HepG2 (cell line): ENCODE measurements at regions not wholly inside any gene's neighbourhood (a gene's known extent, or its start where the extent isn't known, plus 50 kb on each side); places are given as distances from the start of the nearest gene placed in this dataset.

ENCODE experiments used
- ATAC-seq: fragments of 200-7000 bp; cut with Tn5 transposase; 3 replicates; pipeline ENCODE4 v1.9.1; 2020; ENCODE audit warnings: mild to moderate bottlenecking, moderate library complexity
- BruUV-seq: library from RNA; stranded (reverse); fragments of 400-500 nt; replicated peaks from 2 replicates; lab custom pipeline; 2021; lab: Mats Ljungman, UMichigan
- CTCF ChIA-PET: fragments of 300-600 bp; formaldehyde crosslinking; extraction: SDS; loops from one replicate; lab custom pipeline; 2021; ENCODE audit warnings: low total read pairs, inconsistent platforms, low intra/inter-chr PET ratio; lab: Yijun Ruan, JAX
- POLR2A ChIA-PET: fragments of 350-600 bp; sonication (Branson Sonifier 250); formaldehyde crosslinking; loops from one replicate; lab custom pipeline; 2020; ENCODE audit warnings: antibody characterized with exemption, inconsistent platforms; lab: Yijun Ruan, JAX
- DNase-seq: peaks from one replicate; pipeline ENCODE4 v3.0.0-alpha.2; 2015; ENCODE audit warnings: low spot score
- FAIRE-seq: peaks from 3 replicates; lab custom pipeline; 2011; peaks lifted over from hg19 to GRCh38; lab: Jason Lieb, UNC
- H2AFZ ChIP-seq: one replicate; pipeline ENCODE4 v1.6.1; 2011; ENCODE audit warnings: low read length, inconsistent platforms
- H3K27ac ChIP-seq: fragments of 300-600 bp; 3 replicates; pipeline ENCODE4 v1.8.0; 2011; ENCODE audit warnings: mixed run types, mild to moderate bottlenecking, mixed read lengths, low read length, inconsistent platforms; ENCODE audit not compliant: insufficient read depth; ENCODE audit errors: extremely low read length
- H3K27me3 ChIP-seq, 2 experiments: fragments of 200-600 bp in 1 of 2; 2 replicates in 1 of 2; 3 replicates in 1 of 2; pipeline versions ENCODE4 v1.6.0 to v1.8.0; 2011; ENCODE audit warnings: low read length in 2 of 2, mild to moderate bottlenecking in 2 of 2, moderate library complexity in 2 of 2, inconsistent platforms in 1 of 2; ENCODE audit not compliant: insufficient read depth in 2 of 2, control insufficient read depth in 1 of 2
- H3K36me3 ChIP-seq, 2 experiments: fragments of 200-600 bp in 1 of 2; replicated peaks in 1 of 2; 2 replicates in 1 of 2; 3 replicates in 1 of 2; pipeline versions ENCODE4 v1.5.1 to v1.8.0; 2011; ENCODE audit warnings: low read length in 2 of 2, inconsistent platforms in 1 of 2; ENCODE audit not compliant: insufficient read depth in 2 of 2, control insufficient read depth in 1 of 2
- H3K4me1 ChIP-seq: 2 replicates; pipeline ENCODE4 v1.5.1; 2012; ENCODE audit warnings: low read length, inconsistent platforms; ENCODE audit not compliant: insufficient read depth
- H3K4me2 ChIP-seq: 2 replicates; pipeline ENCODE4 v1.6.0; 2011; ENCODE audit warnings: low read depth, low read length, inconsistent platforms
- H3K4me3 ChIP-seq, 3 experiments: fragments of 200-600 bp in 1 of 3; sonication (generic), shearing (Covaris generic) in 1 of 3; replicated peaks in 1 of 3; 2 replicates each; pipeline ENCODE4 v1.5.1; 2011 to 2016; ENCODE audit warnings: low read length in 3 of 3, inconsistent platforms in 2 of 3, low read depth in 2 of 3, mild to moderate bottlenecking in 2 of 3, control low read depth in 1 of 3, mixed read lengths in 1 of 3; ENCODE audit not compliant: insufficient read depth in 1 of 3
- H3K79me2 ChIP-seq: one replicate; pipeline ENCODE4 v1.6.1; 2011; ENCODE audit warnings: low read length, inconsistent platforms; ENCODE audit not compliant: insufficient read depth
- H3K9ac ChIP-seq: 2 replicates; pipeline ENCODE4 v1.6.0; 2011; ENCODE audit warnings: mild to moderate bottlenecking, low read depth, low read length, inconsistent platforms; ENCODE audit not compliant: insufficient read depth
- H3K9me3 ChIP-seq: 2 replicates; pipeline ENCODE4 v1.5.1; 2012; ENCODE audit warnings: mild to moderate bottlenecking, low read length
- H4K20me1 ChIP-seq: 2 replicates; pipeline ENCODE4 v1.6.0; 2011; ENCODE audit warnings: inconsistent platforms, mild to moderate bottlenecking, low read length, moderate library complexity; ENCODE audit not compliant: insufficient read depth
- CHCHD3 ChIP-seq: sonication (generic); formaldehyde crosslinking; IDR thresholded peaks from 2 replicates; pipeline ENCODE4 v1.8.0; 2022; ENCODE audit warnings: mild to moderate bottlenecking, missing genetic modification reagents, moderate library complexity
- HHEX ChIP-seq: IDR thresholded peaks from 2 replicates; pipeline ENCODE4 v1.6.1; 2016; ENCODE audit warnings: control low read depth
- IKZF4 ChIP-seq: sonication (generic); formaldehyde crosslinking; IDR thresholded peaks from 2 replicates; pipeline ENCODE4 v1.5.1; 2020; ENCODE audit warnings: borderline replicate concordance, mild to moderate bottlenecking, low read depth, missing genetic modification reagents; ENCODE audit errors: not compliant biosample characterization
- MIER2 ChIP-seq: IDR thresholded peaks from 2 replicates; pipeline ENCODE4 v1.6.1; 2016; ENCODE audit warnings: missing biosample characterization, missing genetic modification reagents
- MTF2 ChIP-seq: sonication (generic); formaldehyde crosslinking; IDR thresholded peaks from 2 replicates; pipeline ENCODE4 v1.5.0; 2020; ENCODE audit warnings: missing genetic modification reagents, borderline replicate concordance
- ZFYVE20 ChIP-seq: sonication (generic); formaldehyde crosslinking; IDR thresholded peaks from 2 replicates; pipeline ENCODE4 v1.8.0; 2023; ENCODE audit warnings: low read depth, mild to moderate bottlenecking, moderate library complexity, missing genetic modification reagents, borderline replicate concordance
- WGBS: methylation state at CpG from one replicate; pipeline ENCODE4 v1.1.6; 2017; ENCODE audit warnings: low lambda C conversion rate; 5-methylcytosine and 5-hydroxymethylcytosine counted together
- in situ Hi-C: cut with HindIII; loops from 2 replicates; pipeline ENCODE4 v1.10.0; 2017; ENCODE audit warnings: low pct_unique_long_range_greater_than_20kb; ENCODE audit not compliant: extremely low pct_ligation_motif_present
- intact Hi-C: fragments of 100-400 bp; cut with micrococcal nuclease; formaldehyde crosslinking; loops from one replicate; pipeline ENCODE4 v1.10.0; 2022; ENCODE audit not compliant: unreplicated experiment
- TF ChIP-seq, protein P1 (sequence below): sonication (generic); formaldehyde crosslinking; IDR thresholded peaks from 2 replicates; pipeline ENCODE4 v1.4.0; 2020; ENCODE audit warnings: missing genetic modification reagents, borderline replicate concordance
- TF ChIP-seq, protein P2 (sequence below): IDR thresholded peaks from 2 replicates; pipeline ENCODE4 v1.6.1; 2016; ENCODE audit warnings: low read depth
- TF ChIP-seq, protein P3 (sequence below): IDR thresholded peaks from 2 replicates; pipeline ENCODE4 v1.6.1; 2016
- TF ChIP-seq, protein P4 (sequence below): IDR thresholded peaks from 2 replicates; pipeline ENCODE4 v1.6.1; 2016; ENCODE audit warnings: missing genetic modification reagents, missing compliant biosample characterization
- TF ChIP-seq, protein P5 (sequence below): sonication (generic); formaldehyde crosslinking; IDR thresholded peaks from 2 replicates; pipeline ENCODE4 v1.4.0; 2020; ENCODE audit warnings: mild to moderate bottlenecking, missing genetic modification reagents
- TF ChIP-seq, protein P6 (sequence below): sonication (generic); formaldehyde crosslinking; IDR thresholded peaks from 2 replicates; pipeline ENCODE4 v1.5.0; 2020; ENCODE audit warnings: missing genetic modification reagents
- TF ChIP-seq, protein P7 (sequence below): sonication (generic); formaldehyde crosslinking; IDR thresholded peaks from 2 replicates; pipeline ENCODE4 v1.5.1; 2020; ENCODE audit warnings: mild to moderate bottlenecking, missing genetic modification reagents, borderline replicate concordance

DNA sequence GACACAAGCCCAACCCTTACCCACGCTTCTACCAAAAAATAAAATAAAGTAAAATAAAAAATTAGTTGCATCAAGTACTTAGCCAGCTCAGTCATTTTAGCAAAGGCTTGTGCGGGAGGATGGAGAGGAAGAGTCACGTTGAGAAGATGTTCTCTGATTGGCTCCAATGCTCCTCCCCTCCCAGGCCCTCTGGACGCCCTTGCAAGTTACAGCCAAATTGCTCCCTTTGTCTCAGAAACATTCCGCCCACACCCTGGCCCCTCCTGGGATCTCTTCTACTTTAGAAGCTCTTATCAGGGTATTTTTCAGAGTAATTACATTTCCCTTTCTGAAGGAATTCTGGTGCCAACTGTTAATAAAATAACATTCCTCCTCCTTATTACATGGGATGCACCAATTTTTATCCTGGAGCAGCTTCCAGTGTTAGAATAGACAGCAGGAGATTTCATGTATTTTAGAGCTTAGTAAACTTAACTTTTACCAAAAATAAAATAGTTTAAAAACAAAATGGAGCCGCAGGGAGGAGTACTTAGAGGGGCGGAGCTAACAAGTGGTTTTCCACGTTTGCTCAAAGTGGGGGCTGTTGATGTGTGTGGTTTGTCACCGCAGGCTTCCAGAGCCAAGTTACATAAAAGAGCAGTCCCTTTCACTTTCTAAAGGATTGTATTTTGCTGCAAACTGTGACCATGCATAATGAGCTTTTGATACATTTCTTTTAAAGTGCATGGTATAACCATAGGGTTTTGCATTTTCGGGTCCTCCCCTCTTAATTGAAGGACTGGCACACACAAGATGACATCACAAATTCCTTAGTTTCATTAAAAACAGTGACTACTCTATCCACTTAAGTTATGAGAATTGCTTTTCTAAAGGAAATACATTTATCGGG, 71.7 kb upstream of the RAP1B start (continued):
- TF ChIP-seq, protein P1, sequence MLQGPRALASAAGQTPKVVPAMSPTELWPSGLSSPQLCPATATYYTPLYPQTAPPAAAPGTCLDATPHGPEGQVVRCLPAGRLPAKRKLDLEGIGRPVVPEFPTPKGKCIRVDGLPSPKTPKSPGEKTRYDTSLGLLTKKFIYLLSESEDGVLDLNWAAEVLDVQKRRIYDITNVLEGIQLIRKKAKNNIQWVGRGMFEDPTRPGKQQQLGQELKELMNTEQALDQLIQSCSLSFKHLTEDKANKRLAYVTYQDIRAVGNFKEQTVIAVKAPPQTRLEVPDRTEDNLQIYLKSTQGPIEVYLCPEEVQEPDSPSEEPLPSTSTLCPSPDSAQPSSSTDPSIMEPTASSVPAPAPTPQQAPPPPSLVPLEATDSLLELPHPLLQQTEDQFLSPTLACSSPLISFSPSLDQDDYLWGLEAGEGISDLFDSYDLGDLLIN (CRISPR knock-in tag), result no peak
- TF ChIP-seq, protein P2, sequence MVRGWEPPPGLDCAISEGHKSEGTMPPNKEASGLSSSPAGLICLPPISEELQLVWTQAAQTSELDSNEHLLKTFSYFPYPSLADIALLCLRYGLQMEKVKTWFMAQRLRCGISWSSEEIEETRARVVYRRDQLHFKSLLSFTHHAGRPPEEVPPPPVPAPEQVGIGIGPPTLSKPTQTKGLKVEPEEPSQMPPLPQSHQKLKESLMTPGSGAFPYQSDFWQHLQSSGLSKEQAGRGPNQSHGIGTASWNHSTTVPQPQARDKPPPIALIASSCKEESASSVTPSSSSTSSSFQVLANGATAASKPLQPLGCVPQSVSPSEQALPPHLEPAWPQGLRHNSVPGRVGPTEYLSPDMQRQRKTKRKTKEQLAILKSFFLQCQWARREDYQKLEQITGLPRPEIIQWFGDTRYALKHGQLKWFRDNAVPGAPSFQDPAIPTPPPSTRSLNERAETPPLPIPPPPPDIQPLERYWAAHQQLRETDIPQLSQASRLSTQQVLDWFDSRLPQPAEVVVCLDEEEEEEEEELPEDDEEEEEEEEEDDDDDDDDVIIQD (CRISPR knock-in tag), result no peak
- TF ChIP-seq ZFYVE20 (CRISPR knock-in tag) (no peak), MIER2 (CRISPR knock-in tag) (no peak)
- TF ChIP-seq, protein P3, sequence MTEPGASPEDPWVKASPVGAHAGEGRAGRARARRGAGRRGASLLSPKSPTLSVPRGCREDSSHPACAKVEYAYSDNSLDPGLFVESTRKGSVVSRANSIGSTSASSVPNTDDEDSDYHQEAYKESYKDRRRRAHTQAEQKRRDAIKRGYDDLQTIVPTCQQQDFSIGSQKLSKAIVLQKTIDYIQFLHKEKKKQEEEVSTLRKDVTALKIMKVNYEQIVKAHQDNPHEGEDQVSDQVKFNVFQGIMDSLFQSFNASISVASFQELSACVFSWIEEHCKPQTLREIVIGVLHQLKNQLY, result no peak
- TF ChIP-seq, protein P4, sequence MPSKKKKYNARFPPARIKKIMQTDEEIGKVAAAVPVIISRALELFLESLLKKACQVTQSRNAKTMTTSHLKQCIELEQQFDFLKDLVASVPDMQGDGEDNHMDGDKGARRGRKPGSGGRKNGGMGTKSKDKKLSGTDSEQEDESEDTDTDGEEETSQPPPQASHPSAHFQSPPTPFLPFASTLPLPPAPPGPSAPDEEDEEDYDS (CRISPR knock-in tag), result no peak

DNA sequence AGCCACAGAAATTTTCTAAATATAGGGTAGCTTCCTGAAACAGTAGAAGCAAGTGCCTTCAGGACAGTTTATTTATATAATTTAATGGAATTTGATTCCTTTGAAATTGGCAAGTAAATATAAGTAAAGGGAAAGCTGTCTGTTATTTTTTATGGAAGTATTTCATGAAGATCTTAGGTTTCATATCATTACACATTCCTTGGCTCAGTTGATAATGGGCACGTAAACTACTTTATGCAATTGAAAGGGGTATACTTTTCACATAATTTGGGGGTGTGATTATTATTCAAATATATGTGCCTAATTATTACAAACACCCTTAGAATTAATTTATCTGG, 71.1 kb upstream of the RAP1B start:
- in situ Hi-C loops, result no loop called here
- Histone ChIP-seq H3K4me2 (no peak overlapping the region), H3K9me3 (no peaks in the 10 kb centered on the region), H3K27ac (no peak overlapping the region), H3K9ac (no peak overlapping the region), H3K36me3 (no peaks in the 10 kb centered on the region), H4K20me1 (no peaks in the 10 kb centered on the region), H3K79me2 (no peaks in the 10 kb centered on the region), H3K27me3 (no peaks in the 10 kb centered on the region; a peak in 1 of 5 replicates), H3K4me3 (no peak overlapping the region), H3K4me1 (no peaks in the 10 kb centered on the region), H2AFZ (no peak overlapping the region)
- FAIRE-seq (no peak), ATAC-seq (no peak), DNase-seq (no peak)
- POLR2A ChIA-PET, result no interaction called here
- intact Hi-C loops, result no loop called here
- CTCF ChIA-PET, result no interaction called here
- 81% methylated on average over 1 of the region's 1 CpG for WGBS
- no TSS peak for BruUV-seq
- TF ChIP-seq, protein P5, sequence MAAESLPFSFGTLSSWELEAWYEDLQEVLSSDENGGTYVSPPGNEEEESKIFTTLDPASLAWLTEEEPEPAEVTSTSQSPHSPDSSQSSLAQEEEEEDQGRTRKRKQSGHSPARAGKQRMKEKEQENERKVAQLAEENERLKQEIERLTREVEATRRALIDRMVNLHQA (CRISPR knock-in tag), result no peak
- TF ChIP-seq MTF2 (CRISPR knock-in tag) (no peak), HHEX (CRISPR knock-in tag) (no peak), IKZF4 (CRISPR knock-in tag) (no peak), CHCHD3 (CRISPR knock-in tag) (no peak), ZFYVE20 (CRISPR knock-in tag) (no peak), MIER2 (CRISPR knock-in tag) (no peak)
- TF ChIP-seq, protein P6, sequence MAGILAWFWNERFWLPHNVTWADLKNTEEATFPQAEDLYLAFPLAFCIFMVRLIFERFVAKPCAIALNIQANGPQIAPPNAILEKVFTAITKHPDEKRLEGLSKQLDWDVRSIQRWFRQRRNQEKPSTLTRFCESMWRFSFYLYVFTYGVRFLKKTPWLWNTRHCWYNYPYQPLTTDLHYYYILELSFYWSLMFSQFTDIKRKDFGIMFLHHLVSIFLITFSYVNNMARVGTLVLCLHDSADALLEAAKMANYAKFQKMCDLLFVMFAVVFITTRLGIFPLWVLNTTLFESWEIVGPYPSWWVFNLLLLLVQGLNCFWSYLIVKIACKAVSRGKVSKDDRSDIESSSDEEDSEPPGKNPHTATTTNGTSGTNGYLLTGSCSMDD (CRISPR knock-in tag), result no peak
- TF ChIP-seq, protein P7, sequence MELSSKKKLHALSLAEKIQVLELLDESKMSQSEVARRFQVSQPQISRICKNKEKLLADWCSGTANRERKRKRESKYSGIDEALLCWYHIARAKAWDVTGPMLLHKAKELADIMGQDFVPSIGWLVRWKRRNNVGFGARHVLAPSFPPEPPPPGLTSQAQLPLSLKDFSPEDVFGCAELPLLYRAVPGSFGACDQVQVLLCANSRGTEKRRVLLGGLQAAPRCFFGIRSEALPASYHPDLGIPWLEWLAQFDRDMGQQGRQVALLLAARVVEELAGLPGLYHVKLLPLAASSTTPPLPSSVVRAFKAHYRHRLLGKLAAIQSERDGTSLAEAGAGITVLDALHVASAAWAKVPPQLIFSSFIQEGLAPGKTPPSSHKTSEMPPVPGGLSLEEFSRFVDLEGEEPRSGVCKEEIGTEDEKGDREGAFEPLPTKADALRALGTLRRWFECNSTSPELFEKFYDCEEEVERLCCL, result no peak
